ENCODE measurements at regions not wholly inside any gene's neighbourhood (a gene's known extent, or its start where the extent isn't known, plus 50 kb on each side); places are given as distances from the start of the nearest gene placed in this dataset.

DNA sequence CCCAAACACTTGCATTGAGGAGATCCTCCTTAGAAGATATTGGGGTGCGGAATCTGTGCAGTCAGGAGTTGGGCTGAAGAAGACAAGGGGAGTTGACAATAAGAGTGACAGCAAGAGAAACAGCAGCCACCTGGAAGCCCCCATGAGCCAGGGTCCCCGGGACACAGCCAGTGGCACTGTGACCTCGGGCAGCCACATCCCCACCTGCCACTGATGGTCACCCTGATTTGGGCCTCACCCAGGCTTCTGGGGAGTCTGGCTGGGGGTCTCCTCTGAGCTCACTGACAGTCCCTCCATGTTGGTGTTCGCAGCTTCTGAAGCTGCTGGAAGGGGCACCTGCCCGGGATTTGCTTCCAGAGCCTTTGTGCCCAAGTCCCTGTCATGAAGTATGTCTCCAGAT lies 123.5 kb downstream of the TTLL2 start:
- no peak overlapping the region for H3K27ac ChIP-seq (ENCODE audit: low read depth, low read length, poor library complexity, severe bottlenecking)
- H3K4me3 ChIP-seq (ENCODE audit: low read depth, low read length, poor library complexity, severe bottlenecking), result no peak overlapping the region
- H3K36me3 ChIP-seq (ENCODE audit: insufficient read depth, low read length, poor library complexity, severe bottlenecking), result no peaks in the 10 kb centered on the region
- intact Hi-C loops (cut with micrococcal nuclease; ENCODE audit: unreplicated experiment), result no loop called here
- H3K9me3 ChIP-seq (ENCODE audit: low read depth, low read length, poor library complexity, severe bottlenecking), result no peaks in the 10 kb centered on the region
- H3K4me1 ChIP-seq (ENCODE audit: insufficient read depth, low read length, poor library complexity, severe bottlenecking), result no peaks in the 10 kb centered on the region
- POLR2A ChIA-PET (ENCODE audit: low non-redundant PET), result no interaction called here
- DNase-seq (ENCODE audit: low spot score), result no peak
- CTCF ChIA-PET, result no interaction called here
- no peaks in the 10 kb centered on the region for H3K27me3 ChIP-seq (replicated peaks; ENCODE audit: insufficient read depth, low read depth, low read length, poor library complexity)
- TF ChIP-seq EZH2 (IDR thresholded peaks at IDR 0.05; ENCODE audit: borderline replicate concordance, low read depth, low read length, poor library complexity, severe bottlenecking), result no peak
- TF ChIP-seq, protein P1, sequence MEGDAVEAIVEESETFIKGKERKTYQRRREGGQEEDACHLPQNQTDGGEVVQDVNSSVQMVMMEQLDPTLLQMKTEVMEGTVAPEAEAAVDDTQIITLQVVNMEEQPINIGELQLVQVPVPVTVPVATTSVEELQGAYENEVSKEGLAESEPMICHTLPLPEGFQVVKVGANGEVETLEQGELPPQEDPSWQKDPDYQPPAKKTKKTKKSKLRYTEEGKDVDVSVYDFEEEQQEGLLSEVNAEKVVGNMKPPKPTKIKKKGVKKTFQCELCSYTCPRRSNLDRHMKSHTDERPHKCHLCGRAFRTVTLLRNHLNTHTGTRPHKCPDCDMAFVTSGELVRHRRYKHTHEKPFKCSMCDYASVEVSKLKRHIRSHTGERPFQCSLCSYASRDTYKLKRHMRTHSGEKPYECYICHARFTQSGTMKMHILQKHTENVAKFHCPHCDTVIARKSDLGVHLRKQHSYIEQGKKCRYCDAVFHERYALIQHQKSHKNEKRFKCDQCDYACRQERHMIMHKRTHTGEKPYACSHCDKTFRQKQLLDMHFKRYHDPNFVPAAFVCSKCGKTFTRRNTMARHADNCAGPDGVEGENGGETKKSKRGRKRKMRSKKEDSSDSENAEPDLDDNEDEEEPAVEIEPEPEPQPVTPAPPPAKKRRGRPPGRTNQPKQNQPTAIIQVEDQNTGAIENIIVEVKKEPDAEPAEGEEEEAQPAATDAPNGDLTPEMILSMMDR (conservative IDR thresholded peaks at IDR 0.05; ENCODE audit: low read depth, low read length), result no peak
- BruUV-seq (replicated peaks), result no TSS peak

DNA sequence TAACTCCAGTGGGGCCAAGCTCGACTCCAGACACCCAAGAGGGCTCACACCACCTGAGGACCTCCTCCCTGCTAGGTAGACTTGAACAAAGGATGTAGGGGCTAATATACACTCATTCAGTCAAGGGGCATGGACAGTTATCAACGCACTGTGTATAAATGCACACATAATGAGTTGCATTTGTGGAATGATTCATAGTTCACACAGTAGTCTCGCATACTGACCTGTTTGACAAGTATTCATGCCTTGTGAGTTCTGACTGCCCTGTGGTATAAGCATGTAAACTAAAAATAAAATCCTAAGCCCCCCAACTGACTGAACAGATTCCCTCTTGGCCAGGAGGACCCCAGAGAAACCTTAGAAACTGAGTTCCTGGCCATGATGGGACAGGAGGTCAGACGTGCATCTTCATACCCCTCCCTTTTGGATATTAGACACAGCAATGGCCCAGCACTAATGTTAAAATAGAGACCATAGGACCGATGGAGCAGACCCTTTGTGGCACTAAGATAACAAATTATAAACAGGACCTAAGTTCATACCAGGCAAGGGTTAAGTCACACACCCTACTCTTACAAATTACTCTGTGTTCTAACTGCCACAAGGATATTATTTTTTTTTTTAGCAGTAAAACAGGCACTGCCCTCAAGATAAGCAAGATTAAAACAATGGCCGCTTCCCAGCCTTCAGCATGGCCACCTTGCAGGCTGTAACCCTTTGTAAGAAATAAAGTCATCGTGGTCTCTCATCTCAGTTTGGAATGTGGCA lies 124.4 kb downstream of the TTLL2 start:
- TF ChIP-seq EZH2 (IDR thresholded peaks at IDR 0.05; ENCODE audit: borderline replicate concordance, low read depth, low read length, poor library complexity, severe bottlenecking), result no peak
- TF ChIP-seq, protein P1 (conservative IDR thresholded peaks at IDR 0.05; ENCODE audit: low read depth, low read length), result no peak
- no peak overlapping the region for H3K27ac ChIP-seq (ENCODE audit: low read depth, low read length, poor library complexity, severe bottlenecking)
- H3K27me3 ChIP-seq (replicated peaks; ENCODE audit: insufficient read depth, low read depth, low read length, poor library complexity), result no peaks in the 10 kb centered on the region
- no peak for DNase-seq (ENCODE audit: low spot score)
- no peaks in the 10 kb centered on the region for H3K36me3 ChIP-seq (ENCODE audit: insufficient read depth, low read length, poor library complexity, severe bottlenecking)
- BruUV-seq (replicated peaks), result no TSS peak
- no peaks in the 10 kb centered on the region for H3K9me3 ChIP-seq (ENCODE audit: low read depth, low read length, poor library complexity, severe bottlenecking)
- no peak overlapping the region for H3K4me3 ChIP-seq (ENCODE audit: low read depth, low read length, poor library complexity, severe bottlenecking)
- no peaks in the 10 kb centered on the region for H3K4me1 ChIP-seq (ENCODE audit: insufficient read depth, low read length, poor library complexity, severe bottlenecking)
- intact Hi-C loops (cut with micrococcal nuclease; ENCODE audit: unreplicated experiment), result no loop called here
- POLR2A ChIA-PET (ENCODE audit: low non-redundant PET), result no interaction called here
- CTCF ChIA-PET, result no interaction called here

DNA sequence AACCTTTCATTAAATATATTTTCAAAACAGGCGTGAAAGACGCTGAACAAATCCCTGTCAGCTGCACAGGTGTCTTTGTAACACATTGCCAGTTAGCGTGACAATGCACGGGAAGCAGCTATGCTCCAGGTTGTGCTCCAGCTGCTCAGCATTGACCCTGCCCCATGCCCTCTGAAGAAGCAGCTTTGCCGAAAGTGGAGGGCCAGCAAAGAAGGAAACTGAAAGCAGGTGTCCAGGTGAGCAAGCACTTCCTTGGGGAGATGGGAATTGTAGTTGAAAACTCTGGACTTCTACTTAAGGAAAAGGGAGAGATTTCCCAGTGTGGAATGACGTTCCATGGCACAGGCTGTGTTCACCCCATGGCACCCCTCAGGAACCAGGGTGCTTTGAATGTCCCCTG lies 125.7 kb downstream of the TTLL2 start:
- POLR2A ChIA-PET (ENCODE audit: low non-redundant PET), result no interaction called here
- H3K4me3 ChIP-seq (ENCODE audit: low read depth, low read length, poor library complexity, severe bottlenecking), result no peak overlapping the region
- CTCF ChIA-PET, result no interaction called here
- no peak for DNase-seq (ENCODE audit: low spot score)
- no peaks in the 10 kb centered on the region for H3K27me3 ChIP-seq (replicated peaks; ENCODE audit: insufficient read depth, low read depth, low read length, poor library complexity)
- no peaks in the 10 kb centered on the region for H3K9me3 ChIP-seq (ENCODE audit: low read depth, low read length, poor library complexity, severe bottlenecking)
- no peaks in the 10 kb centered on the region for H3K4me1 ChIP-seq (ENCODE audit: insufficient read depth, low read length, poor library complexity, severe bottlenecking)
- intact Hi-C loops (cut with micrococcal nuclease; ENCODE audit: unreplicated experiment), result no loop called here
- no peak overlapping the region for H3K27ac ChIP-seq (ENCODE audit: low read depth, low read length, poor library complexity, severe bottlenecking)
- no TSS peak for BruUV-seq (replicated peaks)
- TF ChIP-seq, protein P1 (conservative IDR thresholded peaks at IDR 0.05; ENCODE audit: low read depth, low read length), result no peak
- no peak for TF ChIP-seq EZH2 (IDR thresholded peaks at IDR 0.05; ENCODE audit: borderline replicate concordance, low read depth, low read length, poor library complexity, severe bottlenecking)
- H3K36me3 ChIP-seq (ENCODE audit: insufficient read depth, low read length, poor library complexity, severe bottlenecking), result no peaks in the 10 kb centered on the region

Data from A673 (cell line).